Smooth muscle cell (in vitro differentiated cells): ENCODE measurements at regions not wholly inside any gene's neighbourhood (a gene's known extent, or its start where the extent isn't known, plus 50 kb on each side); places are given as distances from the start of the nearest gene placed in this dataset.

Experiments
- DNase-seq: peaks from one replicate; lab custom pipeline; 2025; ENCODE audit not compliant: unreplicated experiment; lab: John Stamatoyannopoulos, UW
- H2AFZ ChIP-seq: fragments of 200-600 bp; sonication (generic); 2 replicates; pipeline ENCODE4 v1.6.0; 2016; ENCODE audit warnings: antibody characterized with exemption, low read depth, mild to moderate bottlenecking
- H3F3A ChIP-seq: fragments of 200-600 bp; sonication (generic); 2 replicates; pipeline ENCODE4 v1.6.0; 2017; ENCODE audit warnings: antibody characterized with exemption, low read depth
- H3K27ac ChIP-seq: fragments of 200-600 bp; sonication (generic); 2 replicates; pipeline ENCODE4 v1.5.1; 2016; ENCODE audit warnings: low read depth, mild to moderate bottlenecking
- H3K27me3 ChIP-seq: fragments of 200-600 bp; sonication (generic); 2 replicates; pipeline ENCODE4 v1.6.1; 2016; ENCODE audit warnings: low read depth, mild to moderate bottlenecking
- H3K36me3 ChIP-seq: fragments of 200-600 bp; sonication (generic); 2 replicates; pipeline ENCODE4 v1.5.1; 2016; ENCODE audit warnings: low read depth
- H3K4me1 ChIP-seq: fragments of 200-600 bp; sonication (generic); 2 replicates; pipeline ENCODE4 v1.5.1; 2016; ENCODE audit warnings: low read depth
- H3K4me2 ChIP-seq: fragments of 200-600 bp; sonication (generic); 2 replicates; pipeline ENCODE4 v1.6.0; 2016; ENCODE audit warnings: mild to moderate bottlenecking
- H3K4me3 ChIP-seq: fragments of 200-600 bp; sonication (generic); 2 replicates; pipeline ENCODE4 v1.5.1; 2016; ENCODE audit warnings: mild to moderate bottlenecking
- H3K79me2 ChIP-seq: fragments of 200-600 bp; sonication (generic); 2 replicates; pipeline ENCODE4 v1.6.0; 2016; ENCODE audit warnings: low read depth, mild to moderate bottlenecking
- H3K9ac ChIP-seq: fragments of 200-600 bp; sonication (generic); 2 replicates; pipeline ENCODE4 v1.6.0; 2016; ENCODE audit warnings: low read depth
- H3K9me3 ChIP-seq: fragments of 200-600 bp; sonication (generic); replicated peaks from 2 replicates; pipeline ENCODE4 v1.5.1; 2016; ENCODE audit warnings: low read depth
- H4K20me1 ChIP-seq: fragments of 200-600 bp; sonication (generic); 2 replicates; pipeline ENCODE4 v1.6.0; 2016; ENCODE audit warnings: low read depth
- WGBS: methylation state at CpG from one replicate; pipeline ENCODE4 v1.1.7; 2016; ENCODE audit warnings: low lambda C conversion rate; 5-methylcytosine and 5-hydroxymethylcytosine counted together
- TF ChIP-seq, protein P1 (sequence below): fragments of 200-600 bp; sonication (generic); IDR thresholded peaks from 2 replicates; pipeline ENCODE4 v1.5.1; 2017; ENCODE audit warnings: borderline replicate concordance, mild to moderate bottlenecking, antibody characterized with exemption; ENCODE audit not compliant: insufficient read depth, poor library complexity, severe bottlenecking

GRCh38 chr13:39106216-39107005 lies 68.2 kb downstream of the NHLRC3 start:
- Histone ChIP-seq H3K9ac (no peak overlapping the region), H3K27me3 (no peaks in the 10 kb centered on the region), H3K4me3 (no peak overlapping the region), H3K4me1 (no peaks in the 10 kb centered on the region), H3K9me3 (no peaks in the 10 kb centered on the region), H3K36me3 (no peaks in the 10 kb centered on the region), H3K27ac (no peak overlapping the region), H2AFZ (no peak overlapping the region), H4K20me1 (no peaks in the 10 kb centered on the region), H3F3A (no peaks in the 10 kb centered on the region), H3K4me2 (no peak overlapping the region), H3K79me2 (no peaks in the 10 kb centered on the region)
- TF ChIP-seq, protein P1, sequence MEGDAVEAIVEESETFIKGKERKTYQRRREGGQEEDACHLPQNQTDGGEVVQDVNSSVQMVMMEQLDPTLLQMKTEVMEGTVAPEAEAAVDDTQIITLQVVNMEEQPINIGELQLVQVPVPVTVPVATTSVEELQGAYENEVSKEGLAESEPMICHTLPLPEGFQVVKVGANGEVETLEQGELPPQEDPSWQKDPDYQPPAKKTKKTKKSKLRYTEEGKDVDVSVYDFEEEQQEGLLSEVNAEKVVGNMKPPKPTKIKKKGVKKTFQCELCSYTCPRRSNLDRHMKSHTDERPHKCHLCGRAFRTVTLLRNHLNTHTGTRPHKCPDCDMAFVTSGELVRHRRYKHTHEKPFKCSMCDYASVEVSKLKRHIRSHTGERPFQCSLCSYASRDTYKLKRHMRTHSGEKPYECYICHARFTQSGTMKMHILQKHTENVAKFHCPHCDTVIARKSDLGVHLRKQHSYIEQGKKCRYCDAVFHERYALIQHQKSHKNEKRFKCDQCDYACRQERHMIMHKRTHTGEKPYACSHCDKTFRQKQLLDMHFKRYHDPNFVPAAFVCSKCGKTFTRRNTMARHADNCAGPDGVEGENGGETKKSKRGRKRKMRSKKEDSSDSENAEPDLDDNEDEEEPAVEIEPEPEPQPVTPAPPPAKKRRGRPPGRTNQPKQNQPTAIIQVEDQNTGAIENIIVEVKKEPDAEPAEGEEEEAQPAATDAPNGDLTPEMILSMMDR, result no peak
- WGBS, result 85% methylated on average over 8 of the region's 8 CpGs
- DNase-seq, result no peak

- Histone ChIP-seq H3K4me2 (no peak overlapping the region), H3K27me3 (no peaks in the 10 kb centered on the region), H3K9me3 (no peaks in the 10 kb centered on the region), H3K4me1 (no peaks in the 10 kb centered on the region), H3F3A (no peaks in the 10 kb centered on the region), H3K9ac (no peak overlapping the region), H3K36me3 (no peaks in the 10 kb centered on the region), H2AFZ (no peak overlapping the region), H4K20me1 (no peaks in the 10 kb centered on the region), H3K79me2 (no peaks in the 10 kb centered on the region), H3K4me3 (no peak overlapping the region), H3K27ac (no peak overlapping the region)
- no peak for DNase-seq
- 77% methylated on average over 4 of the region's 4 CpGs for WGBS
- TF ChIP-seq, protein P1, result no peak
Observed at GRCh38 chr13:39107561-39107960, 69.3 kb downstream of the NHLRC3 start.

- Histone ChIP-seq H2AFZ (no peak overlapping the region), H3K27ac (no peak overlapping the region), H3K36me3 (no peaks in the 10 kb centered on the region), H3K4me1 (no peaks in the 10 kb centered on the region), H3K9ac (no peak overlapping the region), H3K4me3 (no peak overlapping the region), H3F3A (no peaks in the 10 kb centered on the region), H3K79me2 (no peaks in the 10 kb centered on the region), H3K9me3 (no peaks in the 10 kb centered on the region), H3K27me3 (no peaks in the 10 kb centered on the region), H4K20me1 (no peaks in the 10 kb centered on the region), H3K4me2 (no peak overlapping the region)
- TF ChIP-seq, protein P1, result no peak
- DNase-seq, result no peak
- WGBS, result 74% methylated on average over 2 of the region's 2 CpGs
Observed at GRCh38 chr13:39108783-39109182, 70.5 kb downstream of the NHLRC3 start.
